ENCODE measurements at regions not wholly inside any gene's neighbourhood (a gene's known extent, or its start where the extent isn't known, plus 50 kb on each side); places are given as distances from the start of the nearest gene placed in this dataset.
A peak's percentile ranks its signal among the peaks of the same experiment; 100 is the strongest.

- TF ChIP-seq CTCF (IDR thresholded peaks at IDR 0.05; ENCODE audit: insufficient read depth, low read depth, low read length) (peak; percentile 22), EZH2 (IDR thresholded peaks at IDR 0.05; ENCODE audit: insufficient read depth, low read length) (no peak)
Measured at GRCh38 chr5:20572614-20573013, 584.6 kb upstream of the CDH18 start.
